Gastroesophageal sphincter (tissue), 3 donors: ENCODE measurements at regions not wholly inside any gene's neighbourhood (a gene's known extent, or its start where the extent isn't known, plus 50 kb on each side); places are given as distances from the start of the nearest gene placed in this dataset.
"Not testable (repeated sequence)": the region's sequence is repeated elsewhere in the genome, so short reads cannot be mapped to it uniquely, and the experiment has no call there.

Experiments
- EP300 ChIP-seq: sonication (generic); formaldehyde crosslinking; IDR thresholded peaks from one replicate; pipeline ENCODE4 v1.6.1; 2017; ENCODE audit warnings: antibody characterized with exemption, mild to moderate bottlenecking
- POLR2A ChIP-seq, 2 donors: fragments of 450-650 bp; IDR thresholded peaks; one replicate each; pipeline ENCODE4 v1.6.1; 2017; ENCODE audit warnings: antibody characterized with exemption in 2 of 2, mild to moderate bottlenecking in 2 of 2, moderate library complexity in 1 of 2
- POLR2AphosphoS5 ChIP-seq: sonication (generic); formaldehyde crosslinking; IDR thresholded peaks from one replicate; pipeline ENCODE4 v1.6.1; 2017; ENCODE audit warnings: antibody characterized with exemption
- TF ChIP-seq, protein P1 (sequence below), 4 experiments: fragments of 200-600 bp in 2 of 4; fragments of 450-650 bp in 2 of 4; sonication (generic) in 1 of 4; IDR thresholded peaks; one replicate each; pipeline ENCODE4 v1.5.1; 2017 to 2019; ENCODE audit warnings: antibody characterized with exemption in 4 of 4, mild to moderate bottlenecking in 2 of 4, moderate library complexity in 2 of 4

GRCh38 chr3:40762771-40763170 is 238.0 kb downstream of the ZNF621 start:
- TF ChIP-seq POLR2A (IDR thresholded peaks at IDR 0.05); POLR2AphosphoS5; EP300: not testable (repeated sequence)
- TF ChIP-seq, protein P1, sequence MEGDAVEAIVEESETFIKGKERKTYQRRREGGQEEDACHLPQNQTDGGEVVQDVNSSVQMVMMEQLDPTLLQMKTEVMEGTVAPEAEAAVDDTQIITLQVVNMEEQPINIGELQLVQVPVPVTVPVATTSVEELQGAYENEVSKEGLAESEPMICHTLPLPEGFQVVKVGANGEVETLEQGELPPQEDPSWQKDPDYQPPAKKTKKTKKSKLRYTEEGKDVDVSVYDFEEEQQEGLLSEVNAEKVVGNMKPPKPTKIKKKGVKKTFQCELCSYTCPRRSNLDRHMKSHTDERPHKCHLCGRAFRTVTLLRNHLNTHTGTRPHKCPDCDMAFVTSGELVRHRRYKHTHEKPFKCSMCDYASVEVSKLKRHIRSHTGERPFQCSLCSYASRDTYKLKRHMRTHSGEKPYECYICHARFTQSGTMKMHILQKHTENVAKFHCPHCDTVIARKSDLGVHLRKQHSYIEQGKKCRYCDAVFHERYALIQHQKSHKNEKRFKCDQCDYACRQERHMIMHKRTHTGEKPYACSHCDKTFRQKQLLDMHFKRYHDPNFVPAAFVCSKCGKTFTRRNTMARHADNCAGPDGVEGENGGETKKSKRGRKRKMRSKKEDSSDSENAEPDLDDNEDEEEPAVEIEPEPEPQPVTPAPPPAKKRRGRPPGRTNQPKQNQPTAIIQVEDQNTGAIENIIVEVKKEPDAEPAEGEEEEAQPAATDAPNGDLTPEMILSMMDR (IDR thresholded peaks at IDR 0.05): not testable (repeated sequence)
